Hematopoietic multipotent progenitor cell treated with erythropoietin and hydrocortisone succinate and interleukin-3 and kit ligand, for 4 days (in vitro differentiated cells): ENCODE measurements at regions not wholly inside any gene's neighbourhood (a gene's known extent, or its start where the extent isn't known, plus 50 kb on each side); places are given as distances from the start of the nearest gene placed in this dataset.
A peak's percentile ranks its signal among the peaks of the same experiment; 100 is the strongest.
"Not testable (repeated sequence)": the region's sequence is repeated elsewhere in the genome, so short reads cannot be mapped to it uniquely, and the experiment has no call there.

ENCODE experiments used
- DNase-seq: peaks from one replicate; pipeline ENCODE4 v3.0.0-alpha.2; 2015

GRCh38 chr5:36786448-36787012 lies 90.0 kb upstream of the NIPBL start:
- no peak for DNase-seq

GRCh38 chr5:36787365-36788093 lies 89.0 kb upstream of the NIPBL start:
- DNase-seq, result peak; percentile 61

GRCh38 chr5:36790847-36791246 lies 85.7 kb upstream of the NIPBL start:
- no peak for DNase-seq

- no peak for DNase-seq
These were observed 83.9 kb upstream of the NIPBL start for GRCh38 chr5:36792560-36793180.

- no peak for DNase-seq
These were observed 81.2 kb upstream of the NIPBL start for GRCh38 chr5:36795366-36795765.

GRCh38 chr5:36796155-36796554 lies 80.4 kb upstream of the NIPBL start:
- DNase-seq, result no peak

- DNase-seq, result no peak
These were observed 75.0 kb upstream of the NIPBL start for GRCh38 chr5:36801523-36801922.

GRCh38 chr5:36802187-36802586 lies 74.4 kb upstream of the NIPBL start:
- no peak for DNase-seq

- DNase-seq, result not testable (repeated sequence)
These were observed 63.3 kb upstream of the NIPBL start for GRCh38 chr5:36813249-36813648.

GRCh38 chr5:36815871-36816270 lies 60.7 kb upstream of the NIPBL start:
- DNase-seq, result peak; percentile 31

- peak; percentile 84 for DNase-seq
These were observed 55.7 kb upstream of the NIPBL start for GRCh38 chr5:36820900-36821299.

GRCh38 chr5:36826694-36827093 lies 49.9 kb upstream of the NIPBL start:
- DNase-seq, result no peak
